ENCODE measurements at regions not wholly inside any gene's neighbourhood (a gene's known extent, or its start where the extent isn't known, plus 50 kb on each side); places are given as distances from the start of the nearest gene placed in this dataset.

- Histone ChIP-seq H3K79me2 (ENCODE audit: insufficient read depth, low read length) (no peaks in the 10 kb centered on the region), H3K56ac (ENCODE audit: insufficient read length, low read depth, low read length) (no peak overlapping the region), H2BK5ac (ENCODE audit: insufficient read length, low read length) (no peak overlapping the region), H3K79me1 (ENCODE audit: insufficient read depth, low read depth, low read length, poor library complexity, severe bottlenecking) (no peaks in the 10 kb centered on the region), H3K23ac (ENCODE audit: insufficient read length, low read depth, low read length) (no peak overlapping the region), H3K27ac (ENCODE audit: insufficient read length, low read depth, low read length) (no peak overlapping the region), H2AFZ (ENCODE audit: low read length) (no peak overlapping the region), H4K20me1 (ENCODE audit: control insufficient read depth, insufficient read depth, insufficient read length) (no peaks in the 10 kb centered on the region), H3K27me3 (ENCODE audit: insufficient read depth, low read length) (no peaks in the 10 kb centered on the region), H3K18ac (ENCODE audit: insufficient read length, low read depth, low read length) (no peak overlapping the region), H2BK120ac (ENCODE audit: low read depth, low read length, poor library complexity, severe bottlenecking) (no peak overlapping the region), H3K4me1 (ENCODE audit: insufficient read depth, low read length) (no peaks in the 10 kb centered on the region; the same call in 1 of the 2 replicates), H3K9me3 (ENCODE audit: control insufficient read depth, low read depth, low read length) (no peaks in the 10 kb centered on the region), H3T11ph (ENCODE audit: low read length) (no peak overlapping the region), H4K8ac (replicated peaks; ENCODE audit: insufficient read length, low read depth, low read length) (no peak overlapping the region), H4K5ac (ENCODE audit: insufficient read length, low read depth, low read length) (no peak overlapping the region), H3K23me2 (ENCODE audit: insufficient read length, low read depth, low read length, poor library complexity, severe bottlenecking) (no peaks in the 10 kb centered on the region), H3K9ac (ENCODE audit: extremely low read depth, insufficient read length, low read length) (no peak overlapping the region), H4K91ac (ENCODE audit: insufficient read length, low read depth, low read length) (no peak overlapping the region), H3K14ac (ENCODE audit: insufficient read depth, low read length) (no peak overlapping the region), H2BK20ac (ENCODE audit: low read depth, low read length, poor library complexity, severe bottlenecking) (no peak overlapping the region), H3K4ac (ENCODE audit: low read depth, low read length) (no peak overlapping the region), H2AK5ac (ENCODE audit: insufficient read length, low read length) (no peak overlapping the region), H3K4me2 (ENCODE audit: insufficient read depth, insufficient read length, low read length) (no peak overlapping the region), H2BK15ac (ENCODE audit: low read depth, low read length) (no peak overlapping the region), H2BK12ac (ENCODE audit: insufficient read length, low read depth, low read length) (no peak overlapping the region)
- peaks cover 0 to 2% (median 0%) of the 10 kb centered on the region in 3 experiments; a peak in 2 of 7 replicates for H3K36me3 Mint-ChIP-seq (ENCODE audit: insufficient read depth in 1 of 3, low read depth in 3 of 3)
- peaks cover 0 to 3% of the 10 kb centered on the region in 2 experiments; a peak in 2 of 4 replicates for H3K4me1 Mint-ChIP-seq
- TF ChIP-seq CTCF (conservative IDR thresholded peaks at IDR 0.05): no peak
- H3K27me3 Mint-ChIP-seq (ENCODE audit: low read depth): no peaks in the 10 kb centered on the region
- peaks cover 39 to 46% of the 10 kb centered on the region in 2 experiments for H3K9me3 Mint-ChIP-seq
- DNase-seq: no peak
- no CpG with 5 or more reads among the region's 1 CpG for WGBS (ENCODE audit: extremely low coverage, insufficient read length, low lambda C conversion rate)
- H3K27ac Mint-ChIP-seq: no peak overlapping the region
- no peak overlapping the region for H3K4me3 Mint-ChIP-seq
Measured at GRCh38 chrX:15150586-15150985, 119.3 kb downstream of the ASB9 start.
